OCI-LY3 (cell line): ENCODE measurements at regions not wholly inside any gene's neighbourhood (a gene's known extent, or its start where the extent isn't known, plus 50 kb on each side); places are given as distances from the start of the nearest gene placed in this dataset.

ENCODE experiments used
- EZH2phosphoT487 ChIP-seq: fragments of 200-600 bp; shearing (Covaris generic); IDR thresholded peaks from 2 replicates; pipeline ENCODE4 v1.6.1; 2018; ENCODE audit warnings: antibody characterized with exemption, mixed run types, low read depth
- TF ChIP-seq, protein P1 (sequence below): fragments of 200-600, 300-600 bp; sonication (generic); IDR thresholded peaks from 2 replicates; pipeline ENCODE4 v1.5.1; 2014; ENCODE audit warnings: antibody characterized with exemption, low read length, low read depth

DNA sequence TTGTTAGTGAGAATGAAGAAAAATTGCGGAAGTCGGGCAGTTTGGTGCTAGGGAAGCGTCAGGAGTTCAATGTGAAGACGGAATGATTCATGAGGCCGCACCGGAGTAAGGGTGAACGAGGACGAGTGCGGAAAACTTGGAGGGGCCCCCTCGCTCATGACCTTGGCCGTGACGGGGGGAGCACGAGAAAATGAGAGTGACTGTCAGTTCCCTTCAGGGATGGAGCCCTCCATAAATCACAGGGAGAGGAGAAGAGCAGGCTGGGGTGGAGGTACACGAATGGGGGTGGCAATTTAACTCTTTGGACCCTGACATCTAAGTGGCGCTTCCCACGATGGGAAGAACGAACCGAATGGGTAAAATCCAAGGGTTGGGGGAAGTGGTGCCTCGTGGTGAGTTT is 486.4 kb downstream of the TSHZ3 start:
- TF ChIP-seq EZH2phosphoT487: no peak
- TF ChIP-seq, protein P1, sequence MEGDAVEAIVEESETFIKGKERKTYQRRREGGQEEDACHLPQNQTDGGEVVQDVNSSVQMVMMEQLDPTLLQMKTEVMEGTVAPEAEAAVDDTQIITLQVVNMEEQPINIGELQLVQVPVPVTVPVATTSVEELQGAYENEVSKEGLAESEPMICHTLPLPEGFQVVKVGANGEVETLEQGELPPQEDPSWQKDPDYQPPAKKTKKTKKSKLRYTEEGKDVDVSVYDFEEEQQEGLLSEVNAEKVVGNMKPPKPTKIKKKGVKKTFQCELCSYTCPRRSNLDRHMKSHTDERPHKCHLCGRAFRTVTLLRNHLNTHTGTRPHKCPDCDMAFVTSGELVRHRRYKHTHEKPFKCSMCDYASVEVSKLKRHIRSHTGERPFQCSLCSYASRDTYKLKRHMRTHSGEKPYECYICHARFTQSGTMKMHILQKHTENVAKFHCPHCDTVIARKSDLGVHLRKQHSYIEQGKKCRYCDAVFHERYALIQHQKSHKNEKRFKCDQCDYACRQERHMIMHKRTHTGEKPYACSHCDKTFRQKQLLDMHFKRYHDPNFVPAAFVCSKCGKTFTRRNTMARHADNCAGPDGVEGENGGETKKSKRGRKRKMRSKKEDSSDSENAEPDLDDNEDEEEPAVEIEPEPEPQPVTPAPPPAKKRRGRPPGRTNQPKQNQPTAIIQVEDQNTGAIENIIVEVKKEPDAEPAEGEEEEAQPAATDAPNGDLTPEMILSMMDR: no peak
